GM13976 (cell line): ENCODE measurements at regions not wholly inside any gene's neighbourhood (a gene's known extent, or its start where the extent isn't known, plus 50 kb on each side); places are given as distances from the start of the nearest gene placed in this dataset.

Experiments used
- DNase-seq: peaks from one replicate; pipeline ENCODE4 v3.0.0; 2012; ENCODE audit warnings: low spot score
- CTCF ChIP-seq: IDR thresholded peaks from 2 replicates; pipeline ENCODE4 v1.5.1; 2012; ENCODE audit warnings: borderline replicate concordance, mild to moderate bottlenecking; ENCODE audit not compliant: insufficient read depth; ENCODE audit errors: extremely low read depth, missing control alignments, control extremely low read depth
- in situ Hi-C: fragments of 300-500 bp; cut with MboI; formaldehyde crosslinking; loops from one replicate; pipeline ENCODE4 v1.12.0; 2022; ENCODE audit warnings: low sequenced_read_pairs, mixed read lengths, inconsistent platforms; ENCODE audit not compliant: unreplicated experiment

- in situ Hi-C loops, result no loop called here
- TF ChIP-seq CTCF, result no peak
- DNase-seq, result no peak
These were observed 461.3 kb downstream of the EBF1 start for GRCh38 chr5:158638396-158638795.

- in situ Hi-C loops, result no loop called here
- no peak for TF ChIP-seq CTCF
- DNase-seq, result no peak
These were observed 462.7 kb downstream of the EBF1 start for GRCh38 chr5:158637039-158637438.

GRCh38 chr5:158635565-158635964, 464.2 kb downstream of the EBF1 start:
- in situ Hi-C loops, result no loop called here
- no peak for TF ChIP-seq CTCF
- no peak for DNase-seq

GRCh38 chr5:158634714-158635113, 465.0 kb downstream of the EBF1 start:
- no peak for DNase-seq
- in situ Hi-C loops, result no loop called here
- no peak for TF ChIP-seq CTCF

- in situ Hi-C loops, result no loop called here
- no peak for DNase-seq
- no peak for TF ChIP-seq CTCF
These were observed 470.0 kb downstream of the EBF1 start for GRCh38 chr5:158629591-158630312.

GRCh38 chr5:158626718-158627117, 473.0 kb downstream of the EBF1 start:
- no peak for TF ChIP-seq CTCF
- in situ Hi-C loops, result no loop called here
- DNase-seq, result no peak
